Activated T-cell treated with anti-CD3 and anti-CD28 coated beads for 48 hours (primary cell): ENCODE measurements at regions not wholly inside any gene's neighbourhood (a gene's known extent, or its start where the extent isn't known, plus 50 kb on each side); places are given as distances from the start of the nearest gene placed in this dataset.

ENCODE experiments used
- DNase-seq: peaks from one replicate; pipeline ENCODE4 v3.0.0-alpha.2; 2020; ENCODE audit warnings: low read depth

- DNase-seq: no peak
These were observed 176.7 kb upstream of the CTTNBP2NL start for GRCh38 chr1:112219267-112219666.

- DNase-seq: no peak
These were observed 165.8 kb upstream of the CTTNBP2NL start for GRCh38 chr1:112230232-112230631.

GRCh38 chr1:112231331-112231730 is 164.7 kb upstream of the CTTNBP2NL start:
- DNase-seq: no peak

- no peak for DNase-seq
These were observed 163.2 kb upstream of the CTTNBP2NL start for GRCh38 chr1:112232848-112233247.

GRCh38 chr1:112234710-112235109 is 161.3 kb upstream of the CTTNBP2NL start:
- no peak for DNase-seq

- no peak for DNase-seq
These were observed 157.9 kb upstream of the CTTNBP2NL start for GRCh38 chr1:112237983-112238545.

- DNase-seq: no peak
These were observed 156.2 kb upstream of the CTTNBP2NL start for GRCh38 chr1:112239683-112240330.

- no peak for DNase-seq
These were observed 153.5 kb upstream of the CTTNBP2NL start for GRCh38 chr1:112242470-112242869.

GRCh38 chr1:112244131-112244530 is 151.9 kb upstream of the CTTNBP2NL start:
- no peak for DNase-seq

- no peak for DNase-seq
These were observed 150.9 kb upstream of the CTTNBP2NL start for GRCh38 chr1:112245114-112245513.

- no peak for DNase-seq
These were observed 148.9 kb upstream of the CTTNBP2NL start for GRCh38 chr1:112247036-112247597.

- no peak for DNase-seq
These were observed 148.1 kb upstream of the CTTNBP2NL start for GRCh38 chr1:112247961-112248360.

GRCh38 chr1:112250892-112251291 is 145.1 kb upstream of the CTTNBP2NL start:
- DNase-seq: no peak

- DNase-seq: no peak
These were observed 144.1 kb upstream of the CTTNBP2NL start for GRCh38 chr1:112251766-112252506.

- DNase-seq: no peak
These were observed 142.6 kb upstream of the CTTNBP2NL start for GRCh38 chr1:112253366-112253765.

GRCh38 chr1:112255080-112255479 is 140.9 kb upstream of the CTTNBP2NL start:
- no peak for DNase-seq

GRCh38 chr1:112256411-112256810 is 139.6 kb upstream of the CTTNBP2NL start:
- no peak for DNase-seq

GRCh38 chr1:112257043-112257835 is 138.8 kb upstream of the CTTNBP2NL start:
- DNase-seq: no peak

- no peak for DNase-seq
These were observed 135.3 kb upstream of the CTTNBP2NL start for GRCh38 chr1:112260699-112261098.

- DNase-seq: no peak
These were observed 133.7 kb upstream of the CTTNBP2NL start for GRCh38 chr1:112262316-112262715.

- DNase-seq: no peak
These were observed 133.0 kb upstream of the CTTNBP2NL start for GRCh38 chr1:112263042-112263441.

GRCh38 chr1:112263453-112263852 is 132.6 kb upstream of the CTTNBP2NL start:
- no peak for DNase-seq
